ENCODE measurements at regions not wholly inside any gene's neighbourhood (a gene's known extent, or its start where the extent isn't known, plus 50 kb on each side); places are given as distances from the start of the nearest gene placed in this dataset.

- Histone ChIP-seq H3K4me3 (replicated peaks in 1 of 3; ENCODE audit: insufficient read depth in 1 of 3, low read depth in 1 of 3, low read length in 3 of 3) (no peak overlapping the region), H3K36me3 (ENCODE audit: control insufficient read depth in 2 of 2, extremely low read depth in 1 of 2, insufficient read depth in 2 of 2, low read length in 2 of 2) (no peaks in the 10 kb centered on the region)
- DNase-seq (ENCODE audit: low read depth, low spot score) = no peak
These were observed 101.8 kb upstream of the SPRED1 start for GRCh38 chr15:38150794-38151193.

More at GRCh38 chr15:38150794-38151193, 101.8 kb upstream of the SPRED1 start:
- TF ChIP-seq CTCF (IDR thresholded peaks at IDR 0.05; ENCODE audit: extremely low read depth in 1 of 2, insufficient read depth in 1 of 2, low read depth in 1 of 2, low read length in 2 of 2) (no peak), POLR2A (IDR thresholded peaks at IDR 0.05; ENCODE audit: low read depth, low read length) (no peak), FOS (IDR thresholded peaks at IDR 0.05; ENCODE audit: borderline replicate concordance, insufficient read depth, low read length) (no peak), JUN (IDR thresholded peaks at IDR 0.05; ENCODE audit: borderline replicate concordance, insufficient read depth, insufficient read length, low read depth) (no peak), POLR2AphosphoS5 (IDR thresholded peaks at IDR 0.05; ENCODE audit: insufficient read depth, low read depth, low read length) (no peak), MYC (IDR thresholded peaks at IDR 0.05; ENCODE audit: low read depth, low read length) (no peak), GATA2 (IDR thresholded peaks at IDR 0.05; ENCODE audit: insufficient read depth, insufficient read length, low read depth, low read length) (no peak)
- no peaks in the 10 kb centered on the region for H3K4me1 ChIP-seq (ENCODE audit: control insufficient read depth, extremely low read depth, insufficient read depth, low read length)
- no peak overlapping the region for H3K4me2 ChIP-seq (ENCODE audit: insufficient read depth, low read length)
- peaks cover 3 to 8% of the 10 kb centered on the region in 2 experiments for H3K27me3 ChIP-seq (ENCODE audit: control insufficient read depth in 2 of 2, insufficient read depth in 2 of 2, low read length in 2 of 2)
- H3K9ac ChIP-seq (replicated peaks; ENCODE audit: extremely low read depth, insufficient read depth, low read length) = no peak overlapping the region
- no peaks in the 10 kb centered on the region for H3K79me2 ChIP-seq (ENCODE audit: control insufficient read depth, insufficient read depth, low read length)
- peaks cover 4% of the 10 kb centered on the region for H3K9me3 ChIP-seq (replicated peaks; ENCODE audit: control insufficient read depth, insufficient read depth, low read length)
- FAIRE-seq = no peak
- no peaks in the 10 kb centered on the region for H3K9me1 ChIP-seq (replicated peaks; ENCODE audit: control insufficient read depth, extremely low read depth, insufficient read depth, low read length)
- CTCF ChIA-PET = no interaction called here
- dilution Hi-C loops (cut with MboI; ENCODE audit: extremely low pct_ligation_motif_present, low sequenced_read_pairs) = no loop called here
- no peak overlapping the region for H3K27ac ChIP-seq (ENCODE audit: insufficient read depth, low read depth, low read length)
- no peaks in the 10 kb centered on the region for H4K20me1 ChIP-seq (replicated peaks; ENCODE audit: control insufficient read depth, extremely low read depth, insufficient read depth, low read length)
- no peak overlapping the region for H2AFZ ChIP-seq (ENCODE audit: low read depth, low read length)
- no TSS peak for BruUV-seq (replicated peaks)
- intact Hi-C loops (cut with micrococcal nuclease) = no loop called here
- POLR2A ChIA-PET = no interaction called here

Data from endothelial cell of umbilical vein (primary cell).